ENCODE measurements at regions not wholly inside any gene's neighbourhood (a gene's known extent, or its start where the extent isn't known, plus 50 kb on each side); places are given as distances from the start of the nearest gene placed in this dataset.

DNA sequence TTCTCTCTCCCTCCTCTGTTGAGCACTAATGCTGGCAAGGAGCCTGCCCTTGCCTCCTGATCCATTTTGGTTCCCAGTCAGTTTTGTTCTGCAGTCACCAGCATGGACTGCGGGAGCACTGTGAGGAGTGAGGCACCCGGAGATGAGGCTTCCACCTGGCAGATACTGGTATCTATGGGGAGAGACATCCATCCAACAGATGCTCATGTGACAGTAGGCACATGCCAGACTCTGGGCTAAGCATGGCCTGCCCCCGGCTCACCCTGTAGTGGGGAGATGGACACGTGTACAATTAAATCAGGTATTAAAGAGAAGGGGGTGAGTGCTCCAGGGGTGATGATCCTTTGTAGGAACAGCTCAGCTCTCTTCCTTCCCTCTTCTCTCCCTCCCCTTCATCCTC lies 74.0 kb upstream of the PODXL start:
- Histone ChIP-seq H3K9me3 (no peaks in the 10 kb centered on the region), H3K36me3 (no peaks in the 10 kb centered on the region), H3K27ac (no peak overlapping the region), H3K4me3 (no peak overlapping the region), H3K4me1 (peaks cover 0 to 31% (median 8%) of the 10 kb centered on the region in 3 donors), H3K27me3 (peaks cover 12% of the 10 kb centered on the region)
- no peak for TF ChIP-seq POLR2A (IDR thresholded peaks at IDR 0.05)
- TF ChIP-seq, protein P1, sequence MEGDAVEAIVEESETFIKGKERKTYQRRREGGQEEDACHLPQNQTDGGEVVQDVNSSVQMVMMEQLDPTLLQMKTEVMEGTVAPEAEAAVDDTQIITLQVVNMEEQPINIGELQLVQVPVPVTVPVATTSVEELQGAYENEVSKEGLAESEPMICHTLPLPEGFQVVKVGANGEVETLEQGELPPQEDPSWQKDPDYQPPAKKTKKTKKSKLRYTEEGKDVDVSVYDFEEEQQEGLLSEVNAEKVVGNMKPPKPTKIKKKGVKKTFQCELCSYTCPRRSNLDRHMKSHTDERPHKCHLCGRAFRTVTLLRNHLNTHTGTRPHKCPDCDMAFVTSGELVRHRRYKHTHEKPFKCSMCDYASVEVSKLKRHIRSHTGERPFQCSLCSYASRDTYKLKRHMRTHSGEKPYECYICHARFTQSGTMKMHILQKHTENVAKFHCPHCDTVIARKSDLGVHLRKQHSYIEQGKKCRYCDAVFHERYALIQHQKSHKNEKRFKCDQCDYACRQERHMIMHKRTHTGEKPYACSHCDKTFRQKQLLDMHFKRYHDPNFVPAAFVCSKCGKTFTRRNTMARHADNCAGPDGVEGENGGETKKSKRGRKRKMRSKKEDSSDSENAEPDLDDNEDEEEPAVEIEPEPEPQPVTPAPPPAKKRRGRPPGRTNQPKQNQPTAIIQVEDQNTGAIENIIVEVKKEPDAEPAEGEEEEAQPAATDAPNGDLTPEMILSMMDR (IDR thresholded peaks at IDR 0.05), result no peak
- TF ChIP-seq EP300 (IDR thresholded peaks at IDR 0.05), result no peak
- no peak for TF ChIP-seq POLR2AphosphoS5 (IDR thresholded peaks at IDR 0.05)
- 88 to 92% methylated on average over 2 of the region's 4 CpGs for WGBS, 2 donors (ENCODE audit: low coverage in 1 of 2)
- ATAC-seq, result no peak

DNA sequence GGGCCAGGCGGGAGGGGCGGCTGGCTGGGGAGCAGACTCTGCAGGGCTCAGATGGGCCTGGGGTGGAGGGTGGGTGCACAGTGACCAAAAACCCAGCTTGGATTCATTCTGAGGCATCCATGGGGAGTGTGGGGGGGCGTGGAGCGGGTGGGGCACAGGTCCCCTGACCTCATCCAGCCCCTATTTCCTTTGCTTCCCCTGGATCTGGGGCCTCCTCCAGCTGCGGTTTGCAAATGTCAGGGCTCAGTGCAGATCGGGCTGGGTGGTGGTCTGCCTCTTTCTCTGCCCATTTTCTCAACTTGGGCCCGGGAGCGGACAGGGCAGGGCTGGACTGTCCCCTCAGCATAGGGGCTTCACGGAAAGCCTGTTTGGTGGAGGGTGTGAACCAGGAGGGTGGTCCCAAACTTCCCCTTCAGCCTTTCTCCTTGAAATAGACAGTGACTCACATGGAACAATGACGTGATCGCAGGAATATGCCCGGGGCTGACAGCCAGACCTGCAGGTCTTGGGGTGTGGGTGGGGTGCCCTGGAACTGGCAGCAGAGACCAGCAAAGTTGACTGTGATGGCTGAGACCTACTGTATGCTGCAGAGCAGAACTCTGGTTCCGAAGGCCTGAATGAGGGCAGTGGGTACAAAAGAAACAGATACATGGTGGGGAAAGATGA lies 72.9 kb upstream of the PODXL start:
- peaks cover 12% of the 10 kb centered on the region for H3K27me3 ChIP-seq
- no peaks in the 10 kb centered on the region for H3K9me3 ChIP-seq
- TF ChIP-seq EP300 (IDR thresholded peaks at IDR 0.05) (no peak), POLR2A (IDR thresholded peaks at IDR 0.05) (no peak), POLR2AphosphoS5 (IDR thresholded peaks at IDR 0.05) (no peak)
- TF ChIP-seq, protein P1 (IDR thresholded peaks at IDR 0.05), result no peak
- peaks cover 0 to 31% (median 8%) of the 10 kb centered on the region in 3 donors for H3K4me1 ChIP-seq
- H3K4me3 ChIP-seq, result no peak overlapping the region
- H3K27ac ChIP-seq, result peak overlapping the region in 2 of 4 donors; percentile 17 to 46
- no peaks in the 10 kb centered on the region for H3K36me3 ChIP-seq
- ATAC-seq, result peak; percentile 65
- WGBS, 2 donors (ENCODE audit: low coverage in 1 of 2), result 40 to 66% methylated on average over 4 of the region's 13 CpGs

DNA sequence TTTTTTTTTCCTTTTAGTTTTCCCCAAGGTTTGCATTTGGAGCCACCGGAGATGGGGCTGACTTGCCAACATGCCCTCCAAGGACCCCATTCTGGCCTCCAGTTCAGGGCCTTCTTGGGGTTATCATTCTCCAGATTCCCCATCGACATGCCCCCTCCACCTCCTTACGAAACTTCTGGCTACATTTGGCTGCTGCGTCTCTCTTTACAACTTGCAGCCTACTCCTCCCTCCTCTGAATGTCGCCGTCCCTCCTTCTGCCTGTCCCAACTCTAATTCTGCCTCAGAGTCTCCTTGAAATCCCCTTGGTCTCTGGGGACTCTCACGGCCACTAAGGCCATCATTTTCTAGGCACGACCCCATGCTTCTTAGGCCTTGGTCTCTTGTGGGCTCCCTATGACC lies 72.2 kb upstream of the PODXL start:
- no peaks in the 10 kb centered on the region for H3K36me3 ChIP-seq
- peaks cover 0 to 31% (median 8%) of the 10 kb centered on the region in 3 donors for H3K4me1 ChIP-seq
- TF ChIP-seq EP300 (IDR thresholded peaks at IDR 0.05) (no peak), POLR2AphosphoS5 (IDR thresholded peaks at IDR 0.05) (no peak)
- H3K27ac ChIP-seq, result peak overlapping the region in 1 of 4 donors; percentile 46
- H3K9me3 ChIP-seq, result no peaks in the 10 kb centered on the region
- H3K27me3 ChIP-seq, result peaks cover 12% of the 10 kb centered on the region
- H3K4me3 ChIP-seq, result no peak overlapping the region
- WGBS, 2 donors (ENCODE audit: low coverage in 1 of 2), result 60 to 90% methylated on average over 2 to 8 of the region's 8 CpGs
- no peak for ATAC-seq

DNA sequence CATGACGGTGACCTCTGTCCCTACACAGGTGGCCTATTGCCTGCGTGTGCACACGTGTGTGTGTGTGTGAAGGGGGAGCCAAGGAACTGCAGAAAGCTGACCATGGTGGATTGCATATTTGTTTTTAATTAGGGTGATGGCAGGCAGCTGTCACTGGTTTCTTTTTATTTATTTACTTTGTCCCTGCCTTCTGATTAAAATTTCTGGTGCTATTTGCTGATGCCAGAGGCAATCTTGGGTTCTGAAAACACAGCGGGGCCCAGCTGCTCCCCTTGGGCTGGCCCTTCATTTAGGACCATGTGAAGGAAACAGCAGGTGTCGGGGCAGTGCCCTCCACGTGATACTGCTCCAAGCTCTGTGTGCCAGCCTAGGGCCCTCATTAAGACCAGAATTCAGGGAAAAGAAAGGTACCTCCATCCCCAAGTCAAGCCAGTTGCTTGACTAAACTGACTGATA lies 71.3 kb upstream of the PODXL start:
- Histone ChIP-seq H3K9me3 (no peaks in the 10 kb centered on the region), H3K27ac (no peak overlapping the region), H3K36me3 (no peaks in the 10 kb centered on the region), H3K4me1 (peaks cover 0 to 31% (median 8%) of the 10 kb centered on the region in 3 donors), H3K4me3 (no peak overlapping the region), H3K27me3 (peaks cover 12% of the 10 kb centered on the region)
- TF ChIP-seq, protein P1 (IDR thresholded peaks at IDR 0.05), result no peak
- TF ChIP-seq EP300 (IDR thresholded peaks at IDR 0.05) (no peak), POLR2AphosphoS5 (IDR thresholded peaks at IDR 0.05) (no peak), POLR2A (IDR thresholded peaks at IDR 0.05) (no peak)
- 68 to 70% methylated on average over 2 to 4 of the region's 6 CpGs for WGBS, 2 donors (ENCODE audit: low coverage in 1 of 2)
- ATAC-seq, result no peak

DNA sequence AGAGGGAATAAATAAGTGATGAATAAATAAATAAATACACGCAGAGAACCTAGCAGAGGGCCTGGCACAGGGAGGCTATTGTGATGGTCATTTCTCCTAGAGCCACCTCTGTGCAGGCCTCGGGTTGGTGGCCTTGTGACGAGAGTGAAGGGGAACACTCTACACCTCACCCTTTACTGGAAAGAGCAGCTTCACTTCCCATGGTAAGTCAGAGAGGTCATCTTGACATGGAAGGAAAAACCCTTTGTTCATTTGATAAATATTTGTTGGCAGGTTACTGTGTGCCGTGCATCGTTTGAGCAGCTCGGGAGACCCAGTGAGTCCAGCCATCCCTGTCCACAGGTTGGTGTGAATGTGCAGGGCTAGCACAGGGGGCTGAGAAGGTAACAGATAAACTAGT lies 70.2 kb upstream of the PODXL start:
- peaks cover 12% of the 10 kb centered on the region for H3K27me3 ChIP-seq
- WGBS, 2 donors (ENCODE audit: low coverage in 1 of 2), result 65 to 100% methylated on average over 2 to 5 of the region's 6 CpGs
- H3K4me1 ChIP-seq, result peaks cover 0 to 31% (median 8%) of the 10 kb centered on the region in 3 donors
- no peak overlapping the region for H3K27ac ChIP-seq
- TF ChIP-seq EP300 (IDR thresholded peaks at IDR 0.05) (no peak), POLR2AphosphoS5 (IDR thresholded peaks at IDR 0.05) (no peak), POLR2A (IDR thresholded peaks at IDR 0.05) (no peak)
- TF ChIP-seq, protein P1 (IDR thresholded peaks at IDR 0.05), result no peak
- no peaks in the 10 kb centered on the region for H3K36me3 ChIP-seq
- ATAC-seq, result no peak
- H3K9me3 ChIP-seq, result no peaks in the 10 kb centered on the region
- H3K4me3 ChIP-seq, result no peak overlapping the region

Data from gastroesophageal sphincter (tissue), 4 donors.